Nephron (organoid): ENCODE measurements at regions not wholly inside any gene's neighbourhood (a gene's known extent, or its start where the extent isn't known, plus 50 kb on each side); places are given as distances from the start of the nearest gene placed in this dataset.

Experiments used
- H3K27ac Mint-ChIP-seq, 3 experiments: 2 replicates each; pipeline ENCODE4 v1.8.0; 2020; ENCODE audit warnings: mixed read lengths in 3 of 3, mild to moderate bottlenecking in 2 of 3, moderate library complexity in 1 of 3
- H3K27me3 Mint-ChIP-seq: 2 replicates; pipeline ENCODE4 v1.8.0; 2021; ENCODE audit warnings: low read depth, mild to moderate bottlenecking, moderate library complexity, mixed read lengths
- H3K36me3 Mint-ChIP-seq: 2 replicates; pipeline ENCODE4 v1.8.0; 2020; ENCODE audit warnings: low read depth, mixed read lengths
- H3K4me1 Mint-ChIP-seq: 2 replicates; pipeline ENCODE4 v1.8.0; 2020; ENCODE audit warnings: mixed read lengths
- H3K4me3 Mint-ChIP-seq, 3 experiments: 2 replicates each; pipeline ENCODE4 v1.8.0; 2020; ENCODE audit warnings: mild to moderate bottlenecking in 3 of 3, mixed read lengths in 3 of 3, moderate library complexity in 2 of 3
- H3K9me3 Mint-ChIP-seq: 2 replicates; pipeline ENCODE4 v1.8.0; 2020; ENCODE audit warnings: mixed read lengths
- TF ChIP-seq, protein P1 (sequence below), 3 experiments: fragments of 200-600 bp; sonication (generic); IDR thresholded peaks; one replicate each; pipeline ENCODE4 v1.5.0; 2021; ENCODE audit warnings: antibody characterized with exemption in 3 of 3; ENCODE audit not compliant: unreplicated experiment in 3 of 3

DNA sequence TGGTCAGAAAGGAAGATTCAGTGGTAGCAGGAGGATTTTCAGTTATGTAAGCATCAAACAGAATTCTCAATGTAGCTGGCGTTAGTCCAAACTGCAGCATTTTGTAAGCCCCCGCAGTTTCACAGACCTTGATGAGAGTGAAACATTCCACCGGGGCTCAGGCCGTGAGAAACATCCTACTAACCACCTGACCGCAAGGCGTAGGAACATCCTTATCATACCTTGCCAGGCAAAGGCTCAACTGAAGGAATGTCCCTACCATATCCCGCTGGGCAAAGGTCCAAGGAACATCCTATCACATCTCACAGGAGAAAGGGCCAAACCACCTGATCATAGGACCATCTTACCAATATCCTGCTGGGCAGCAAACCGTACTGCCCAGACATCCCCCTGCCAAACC is 624.8 kb upstream of the TMEM132C start:
- no peaks in the 10 kb centered on the region for H3K4me1 Mint-ChIP-seq
- no peaks in the 10 kb centered on the region for H3K27me3 Mint-ChIP-seq
- no peaks in the 10 kb centered on the region for H3K36me3 Mint-ChIP-seq
- TF ChIP-seq, protein P1, sequence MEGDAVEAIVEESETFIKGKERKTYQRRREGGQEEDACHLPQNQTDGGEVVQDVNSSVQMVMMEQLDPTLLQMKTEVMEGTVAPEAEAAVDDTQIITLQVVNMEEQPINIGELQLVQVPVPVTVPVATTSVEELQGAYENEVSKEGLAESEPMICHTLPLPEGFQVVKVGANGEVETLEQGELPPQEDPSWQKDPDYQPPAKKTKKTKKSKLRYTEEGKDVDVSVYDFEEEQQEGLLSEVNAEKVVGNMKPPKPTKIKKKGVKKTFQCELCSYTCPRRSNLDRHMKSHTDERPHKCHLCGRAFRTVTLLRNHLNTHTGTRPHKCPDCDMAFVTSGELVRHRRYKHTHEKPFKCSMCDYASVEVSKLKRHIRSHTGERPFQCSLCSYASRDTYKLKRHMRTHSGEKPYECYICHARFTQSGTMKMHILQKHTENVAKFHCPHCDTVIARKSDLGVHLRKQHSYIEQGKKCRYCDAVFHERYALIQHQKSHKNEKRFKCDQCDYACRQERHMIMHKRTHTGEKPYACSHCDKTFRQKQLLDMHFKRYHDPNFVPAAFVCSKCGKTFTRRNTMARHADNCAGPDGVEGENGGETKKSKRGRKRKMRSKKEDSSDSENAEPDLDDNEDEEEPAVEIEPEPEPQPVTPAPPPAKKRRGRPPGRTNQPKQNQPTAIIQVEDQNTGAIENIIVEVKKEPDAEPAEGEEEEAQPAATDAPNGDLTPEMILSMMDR (IDR thresholded peaks at IDR 0.05; ENCODE audit: unreplicated experiment in 3 of 3), result no peak
- H3K27ac Mint-ChIP-seq, result no peak overlapping the region
- no peaks in the 10 kb centered on the region for H3K9me3 Mint-ChIP-seq
- no peak overlapping the region for H3K4me3 Mint-ChIP-seq

DNA sequence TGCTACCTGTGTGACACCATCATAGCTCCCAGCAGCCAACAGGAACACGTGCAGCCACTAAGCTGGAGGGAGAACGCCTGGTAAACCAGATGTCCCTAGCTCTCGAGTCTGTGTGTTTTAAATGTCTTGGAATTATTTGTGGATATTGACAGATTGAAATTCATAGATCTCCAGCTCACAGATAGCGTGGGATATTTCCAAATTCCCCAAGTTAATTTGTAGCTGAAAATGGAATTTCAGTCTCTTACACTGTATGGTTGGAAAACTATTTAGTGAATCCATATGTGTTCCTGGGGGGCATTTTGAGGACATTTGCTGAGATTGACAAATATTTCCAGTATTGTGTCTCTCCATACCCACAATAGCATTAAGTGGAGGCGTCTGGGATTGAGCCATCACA is 618.6 kb upstream of the TMEM132C start:
- no peaks in the 10 kb centered on the region for H3K4me1 Mint-ChIP-seq
- no peaks in the 10 kb centered on the region for H3K36me3 Mint-ChIP-seq
- TF ChIP-seq, protein P1 (IDR thresholded peaks at IDR 0.05; ENCODE audit: unreplicated experiment in 3 of 3), result no peak
- no peaks in the 10 kb centered on the region for H3K9me3 Mint-ChIP-seq
- H3K27me3 Mint-ChIP-seq, result peaks cover 7% of the 10 kb centered on the region
- H3K4me3 Mint-ChIP-seq, result no peak overlapping the region
- H3K27ac Mint-ChIP-seq, result no peak overlapping the region

DNA sequence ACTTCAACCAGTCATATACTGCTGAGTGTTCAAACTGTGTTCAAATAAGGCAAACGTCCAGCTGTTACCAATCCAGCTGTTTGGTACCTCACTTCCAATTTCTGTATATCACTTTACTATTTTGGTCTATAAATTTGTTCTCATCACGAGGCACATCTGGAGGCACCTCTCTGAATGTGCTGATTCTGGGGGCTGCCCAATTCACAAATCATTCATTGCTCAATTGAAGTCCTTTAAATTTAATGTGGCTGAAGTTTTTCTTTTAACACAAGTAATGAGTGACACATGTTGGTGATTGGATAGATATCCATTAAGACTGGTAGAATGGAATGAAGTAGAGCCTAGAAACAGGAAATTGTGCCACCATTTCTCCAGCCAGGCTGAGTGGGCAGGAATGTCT is 617.0 kb upstream of the TMEM132C start:
- no peak overlapping the region for H3K4me3 Mint-ChIP-seq
- H3K36me3 Mint-ChIP-seq, result no peaks in the 10 kb centered on the region
- H3K4me1 Mint-ChIP-seq, result no peaks in the 10 kb centered on the region
- H3K27me3 Mint-ChIP-seq, result peaks cover 7% of the 10 kb centered on the region
- TF ChIP-seq, protein P1 (IDR thresholded peaks at IDR 0.05; ENCODE audit: unreplicated experiment in 3 of 3), result no peak
- no peak overlapping the region for H3K27ac Mint-ChIP-seq
- no peaks in the 10 kb centered on the region for H3K9me3 Mint-ChIP-seq

DNA sequence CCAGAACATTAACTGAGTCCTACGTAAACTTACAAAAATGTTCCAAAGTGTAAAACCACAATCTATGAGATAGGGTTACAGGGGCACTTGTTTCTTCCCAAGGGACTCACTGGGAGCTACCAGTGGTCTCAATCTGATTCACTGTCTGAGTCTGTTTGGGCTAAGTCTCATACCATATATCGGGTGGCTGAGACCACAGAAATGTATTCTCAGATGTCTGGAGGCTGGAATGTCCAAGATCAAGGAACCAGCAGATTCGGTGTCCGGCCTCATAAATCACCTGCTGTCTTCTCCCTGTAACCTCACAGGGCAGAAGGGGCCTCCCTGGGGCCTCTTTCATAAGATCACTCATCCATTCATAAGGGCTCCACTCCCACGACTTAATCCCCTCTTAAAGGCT is 616.3 kb upstream of the TMEM132C start:
- Mint-ChIP-seq H3K27ac (no peak overlapping the region), H3K4me1 (no peaks in the 10 kb centered on the region), H3K9me3 (no peaks in the 10 kb centered on the region), H3K27me3 (peaks cover 7% of the 10 kb centered on the region), H3K4me3 (no peak overlapping the region), H3K36me3 (no peaks in the 10 kb centered on the region)
- TF ChIP-seq, protein P1 (IDR thresholded peaks at IDR 0.05; ENCODE audit: unreplicated experiment in 3 of 3), result no peak

DNA sequence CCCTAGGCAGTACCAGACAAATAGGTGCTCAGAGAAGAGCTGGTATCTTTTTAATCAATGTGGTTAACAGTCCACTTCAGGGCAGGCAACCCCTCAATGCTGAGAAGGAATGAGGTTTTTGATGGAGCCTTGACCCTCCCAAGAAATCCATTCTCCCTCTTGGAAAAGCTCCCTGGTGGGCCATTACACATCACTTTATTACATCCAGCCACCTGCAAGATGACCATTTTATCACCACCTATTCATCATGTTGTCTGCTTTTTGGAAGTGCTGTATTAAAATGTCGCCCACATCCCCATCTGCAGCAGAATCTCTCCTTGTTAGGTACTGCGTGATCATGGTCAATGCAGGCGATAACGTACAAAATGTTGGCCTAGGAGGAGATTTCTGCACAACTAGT is 614.7 kb upstream of the TMEM132C start:
- Mint-ChIP-seq H3K36me3 (no peaks in the 10 kb centered on the region), H3K27ac (no peak overlapping the region), H3K27me3 (peaks cover 7% of the 10 kb centered on the region), H3K4me3 (no peak overlapping the region), H3K9me3 (no peaks in the 10 kb centered on the region), H3K4me1 (no peaks in the 10 kb centered on the region)
- TF ChIP-seq, protein P1 (IDR thresholded peaks at IDR 0.05; ENCODE audit: unreplicated experiment in 3 of 3), result no peak

DNA sequence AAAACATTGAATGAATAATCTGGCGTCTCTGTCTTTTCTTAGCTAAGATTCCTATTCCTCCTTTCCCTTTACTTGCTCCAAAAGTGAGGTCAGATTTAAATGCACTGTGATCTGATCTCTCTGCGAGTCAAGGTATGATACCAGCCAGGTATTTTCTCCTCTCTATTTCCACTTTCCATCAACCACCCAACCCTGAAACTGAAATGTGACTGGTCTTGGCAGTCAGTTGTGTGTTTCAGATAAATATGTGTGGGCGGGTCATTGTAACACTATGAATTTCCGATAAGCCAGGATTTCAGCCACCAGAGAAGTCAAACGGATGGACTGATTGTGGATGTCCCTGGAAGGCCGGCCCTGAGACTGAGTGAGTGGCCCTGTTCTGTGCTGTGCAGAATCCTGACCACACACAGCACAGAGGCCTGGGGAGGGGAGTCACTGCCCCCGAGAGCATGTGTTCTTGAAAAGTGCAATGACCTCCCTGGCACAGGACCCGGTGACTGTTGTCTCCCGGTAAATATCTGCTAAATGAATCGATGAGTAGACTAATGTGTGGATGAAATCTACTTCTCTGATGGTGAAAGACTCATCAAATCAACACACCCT is 612.5 kb upstream of the TMEM132C start:
- H3K36me3 Mint-ChIP-seq, result no peaks in the 10 kb centered on the region
- no peaks in the 10 kb centered on the region for H3K4me1 Mint-ChIP-seq
- H3K27ac Mint-ChIP-seq, result no peak overlapping the region
- TF ChIP-seq, protein P1 (IDR thresholded peaks at IDR 0.05; ENCODE audit: unreplicated experiment in 3 of 3), result no peak
- no peak overlapping the region for H3K4me3 Mint-ChIP-seq
- no peaks in the 10 kb centered on the region for H3K9me3 Mint-ChIP-seq
- peaks cover 11% of the 10 kb centered on the region for H3K27me3 Mint-ChIP-seq
